ENCODE measurements at regions not wholly inside any gene's neighbourhood (a gene's known extent, or its start where the extent isn't known, plus 50 kb on each side); places are given as distances from the start of the nearest gene placed in this dataset.

DNA sequence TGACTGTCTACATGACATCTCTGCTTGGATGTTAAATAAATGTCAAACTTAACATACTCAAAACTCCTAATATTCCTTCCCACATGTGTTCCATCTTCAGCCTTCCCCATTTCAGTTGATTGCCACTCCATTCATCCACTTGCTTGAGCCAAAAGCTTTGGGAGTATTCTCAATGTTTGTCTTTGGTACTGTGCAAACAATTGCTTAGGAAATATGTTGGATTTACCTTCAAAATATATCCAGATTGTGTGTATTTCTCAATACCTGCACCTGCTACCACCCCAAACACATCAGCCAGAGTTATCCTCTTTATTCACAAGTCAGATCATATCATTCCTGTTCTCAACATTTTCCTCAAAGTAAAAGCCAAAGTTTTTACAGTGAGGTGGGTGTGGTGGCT is 350.3 kb upstream of the FAM98A start:
- Histone ChIP-seq H3K36me3 (ENCODE audit: insufficient read depth, low read length) (no peaks in the 10 kb centered on the region), H3K4me1 (ENCODE audit: insufficient read depth, low read length) (no peaks in the 10 kb centered on the region), H3K4me3 (ENCODE audit: low read length) (no peak overlapping the region), H3K27ac (ENCODE audit: low read depth in 1 of 2, low read length in 2 of 2) (no peak overlapping the region), H3K27me3 (ENCODE audit: control insufficient read depth in 1 of 2, insufficient read depth in 2 of 2, low read length in 2 of 2) (no peaks in the 10 kb centered on the region), H3K9me3 (ENCODE audit: control insufficient read depth in 1 of 2, insufficient read depth in 1 of 2, low read length in 2 of 2) (no peaks in the 10 kb centered on the region)
- Mint-ChIP-seq H3K27me3 (no peaks in the 10 kb centered on the region), H3K4me1 (ENCODE audit: low read depth) (no peaks in the 10 kb centered on the region), H3K9me3 (peaks cover 4% of the 10 kb centered on the region), H3K27ac (no peak overlapping the region), H3K4me3 (no peak overlapping the region), H3K36me3 (ENCODE audit: low read depth) (no peaks in the 10 kb centered on the region)
- ATAC-seq (ENCODE audit: poor library complexity), result no peak
- no peak for DNase-seq
- POLR2A ChIA-PET, result no interaction called here
- CTCF ChIA-PET, result no interaction called here
- TF ChIP-seq, protein P1, sequence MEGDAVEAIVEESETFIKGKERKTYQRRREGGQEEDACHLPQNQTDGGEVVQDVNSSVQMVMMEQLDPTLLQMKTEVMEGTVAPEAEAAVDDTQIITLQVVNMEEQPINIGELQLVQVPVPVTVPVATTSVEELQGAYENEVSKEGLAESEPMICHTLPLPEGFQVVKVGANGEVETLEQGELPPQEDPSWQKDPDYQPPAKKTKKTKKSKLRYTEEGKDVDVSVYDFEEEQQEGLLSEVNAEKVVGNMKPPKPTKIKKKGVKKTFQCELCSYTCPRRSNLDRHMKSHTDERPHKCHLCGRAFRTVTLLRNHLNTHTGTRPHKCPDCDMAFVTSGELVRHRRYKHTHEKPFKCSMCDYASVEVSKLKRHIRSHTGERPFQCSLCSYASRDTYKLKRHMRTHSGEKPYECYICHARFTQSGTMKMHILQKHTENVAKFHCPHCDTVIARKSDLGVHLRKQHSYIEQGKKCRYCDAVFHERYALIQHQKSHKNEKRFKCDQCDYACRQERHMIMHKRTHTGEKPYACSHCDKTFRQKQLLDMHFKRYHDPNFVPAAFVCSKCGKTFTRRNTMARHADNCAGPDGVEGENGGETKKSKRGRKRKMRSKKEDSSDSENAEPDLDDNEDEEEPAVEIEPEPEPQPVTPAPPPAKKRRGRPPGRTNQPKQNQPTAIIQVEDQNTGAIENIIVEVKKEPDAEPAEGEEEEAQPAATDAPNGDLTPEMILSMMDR (IDR thresholded peaks at IDR 0.05), result no peak
- intact Hi-C loops (cut with DNase I, micrococcal nuclease), result no loop called here

DNA sequence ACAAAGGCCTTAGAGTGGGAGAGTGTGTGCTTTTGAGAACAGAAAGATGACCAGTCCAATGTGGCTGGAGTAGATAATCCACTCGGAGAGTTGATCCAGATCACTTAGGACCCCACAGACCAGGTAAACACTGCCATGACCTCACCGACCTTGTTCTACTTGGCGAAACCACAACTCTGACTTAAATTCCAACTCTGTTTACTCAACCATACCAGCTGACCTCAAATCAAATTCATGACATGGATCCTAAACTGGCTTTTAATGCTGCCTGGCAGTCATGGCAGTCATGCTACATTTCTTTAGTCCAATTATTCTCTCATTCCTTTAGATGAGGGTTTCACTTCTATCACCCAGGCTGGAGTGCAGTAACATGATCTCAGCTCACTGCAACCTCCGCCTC is 347.1 kb upstream of the FAM98A start:
- Mint-ChIP-seq H3K9me3 (peaks cover 4% of the 10 kb centered on the region), H3K27ac (no peak overlapping the region), H3K4me1 (ENCODE audit: low read depth) (no peaks in the 10 kb centered on the region), H3K4me3 (no peak overlapping the region), H3K36me3 (ENCODE audit: low read depth) (no peaks in the 10 kb centered on the region), H3K27me3 (no peaks in the 10 kb centered on the region)
- intact Hi-C loops (cut with DNase I, micrococcal nuclease), result no loop called here
- H3K9me3 ChIP-seq (ENCODE audit: control insufficient read depth in 1 of 2, insufficient read depth in 1 of 2, low read length in 2 of 2), result no peaks in the 10 kb centered on the region
- DNase-seq (no peak), ATAC-seq (ENCODE audit: poor library complexity) (no peak)
- H3K27ac ChIP-seq (ENCODE audit: low read depth in 1 of 2, low read length in 2 of 2), result no peak overlapping the region
- CTCF ChIA-PET, result no interaction called here
- no peaks in the 10 kb centered on the region for H3K27me3 ChIP-seq (ENCODE audit: control insufficient read depth in 1 of 2, insufficient read depth in 2 of 2, low read length in 2 of 2)
- no peaks in the 10 kb centered on the region for H3K4me1 ChIP-seq (ENCODE audit: insufficient read depth, low read length)
- TF ChIP-seq, protein P1 (IDR thresholded peaks at IDR 0.05), result no peak
- no peak overlapping the region for H3K4me3 ChIP-seq (ENCODE audit: low read length)
- POLR2A ChIA-PET, result no interaction called here
- H3K36me3 ChIP-seq (ENCODE audit: insufficient read depth, low read length), result no peaks in the 10 kb centered on the region

GRCh38 chr2:33933203-33933602 is 334.1 kb upstream of the FAM98A start:
- ATAC-seq (ENCODE audit: poor library complexity) (no peak), DNase-seq (no peak)
- H3K4me3 Mint-ChIP-seq, result no peak overlapping the region
- H3K27me3 ChIP-seq (ENCODE audit: control insufficient read depth in 1 of 2, insufficient read depth in 2 of 2, low read length in 2 of 2), result no peaks in the 10 kb centered on the region
- H3K4me1 ChIP-seq (ENCODE audit: insufficient read depth, low read length), result no peaks in the 10 kb centered on the region
- TF ChIP-seq, protein P1 (IDR thresholded peaks at IDR 0.05), result no peak
- H3K27ac ChIP-seq (ENCODE audit: low read depth in 1 of 2, low read length in 2 of 2), result no peak overlapping the region
- ChIA-PET POLR2A (no interaction called here), CTCF (no interaction called here)
- no peaks in the 10 kb centered on the region for H3K27me3 Mint-ChIP-seq
- H3K9me3 ChIP-seq (ENCODE audit: control insufficient read depth in 1 of 2, insufficient read depth in 1 of 2, low read length in 2 of 2), result no peaks in the 10 kb centered on the region
- no peak overlapping the region for H3K4me3 ChIP-seq (ENCODE audit: low read length)
- no peaks in the 10 kb centered on the region for H3K4me1 Mint-ChIP-seq (ENCODE audit: low read depth)
- intact Hi-C loops (cut with DNase I, micrococcal nuclease), result no loop called here
- no peak overlapping the region for H3K27ac Mint-ChIP-seq
- no peaks in the 10 kb centered on the region for H3K36me3 ChIP-seq (ENCODE audit: insufficient read depth, low read length)
- no peaks in the 10 kb centered on the region for H3K9me3 Mint-ChIP-seq
- no peaks in the 10 kb centered on the region for H3K36me3 Mint-ChIP-seq (ENCODE audit: low read depth)

Measured in CD4-positive, alpha-beta T cell (primary cell).